Parathyroid adenoma (tissue), 2 donors: ENCODE measurements at regions not wholly inside any gene's neighbourhood (a gene's known extent, or its start where the extent isn't known, plus 50 kb on each side); places are given as distances from the start of the nearest gene placed in this dataset.

Source experiments
- H2AFZ ChIP-seq: fragments of 300-600 bp; sonication (generic); one replicate; pipeline ENCODE4 v1.7.0; 2017; ENCODE audit warnings: antibody characterized with exemption, mild to moderate bottlenecking
- H3K27ac ChIP-seq: fragments of 300-600 bp; sonication (generic); one replicate; pipeline ENCODE4 v1.7.0; 2017
- H3K27me3 ChIP-seq: fragments of 300-600 bp; sonication (generic); one replicate; pipeline ENCODE4 v1.7.0; 2017; ENCODE audit warnings: low read length; ENCODE audit not compliant: control insufficient read depth, insufficient read depth
- H3K36me3 ChIP-seq: fragments of 300-600 bp; sonication (generic); one replicate; pipeline ENCODE4 v1.7.0; 2017; ENCODE audit warnings: low read length; ENCODE audit not compliant: control insufficient read depth, insufficient read depth
- H3K4me1 ChIP-seq: fragments of 300-600 bp; sonication (generic); one replicate; pipeline ENCODE4 v1.7.0; 2017; ENCODE audit warnings: control low read depth
- H3K4me2 ChIP-seq: fragments of 300-600 bp; sonication (generic); one replicate; pipeline ENCODE4 v1.7.0; 2017; ENCODE audit warnings: low read length
- H3K4me3 ChIP-seq: fragments of 300-600 bp; sonication (generic); one replicate; pipeline ENCODE4 v1.7.0; 2017; ENCODE audit warnings: low read depth, low read length
- H3K79me2 ChIP-seq: fragments of 300-600 bp; sonication (generic); one replicate; pipeline ENCODE4 v1.7.0; 2017; ENCODE audit warnings: control low read depth
- H3K9ac ChIP-seq: fragments of 300-600 bp; sonication (generic); one replicate; pipeline ENCODE4 v1.7.0; 2017; ENCODE audit warnings: mild to moderate bottlenecking
- H3K9me3 ChIP-seq: fragments of 300-600 bp; sonication (generic); one replicate; pipeline ENCODE4 v1.7.0; 2017; ENCODE audit warnings: low read length; ENCODE audit not compliant: control insufficient read depth
- TF ChIP-seq, protein P1 (sequence below): fragments of 300-600 bp; sonication (generic); IDR thresholded peaks from one replicate; pipeline ENCODE4 v1.7.0; 2017; ENCODE audit warnings: antibody characterized with exemption, mild to moderate bottlenecking
- donor health status: primary hyperparathyroidism.

GRCh38 chr18:71598374-71598773 is 945.8 kb downstream of the CBLN2 start:
- Histone ChIP-seq H3K27ac (no peak overlapping the region), H3K27me3 (no peaks in the 10 kb centered on the region), H3K4me1 (no peaks in the 10 kb centered on the region), H3K9me3 (no peaks in the 10 kb centered on the region), H3K79me2 (no peaks in the 10 kb centered on the region), H3K4me3 (no peak overlapping the region), H3K9ac (no peak overlapping the region), H3K4me2 (no peak overlapping the region), H2AFZ (no peak overlapping the region), H3K36me3 (no peaks in the 10 kb centered on the region)
- TF ChIP-seq, protein P1, sequence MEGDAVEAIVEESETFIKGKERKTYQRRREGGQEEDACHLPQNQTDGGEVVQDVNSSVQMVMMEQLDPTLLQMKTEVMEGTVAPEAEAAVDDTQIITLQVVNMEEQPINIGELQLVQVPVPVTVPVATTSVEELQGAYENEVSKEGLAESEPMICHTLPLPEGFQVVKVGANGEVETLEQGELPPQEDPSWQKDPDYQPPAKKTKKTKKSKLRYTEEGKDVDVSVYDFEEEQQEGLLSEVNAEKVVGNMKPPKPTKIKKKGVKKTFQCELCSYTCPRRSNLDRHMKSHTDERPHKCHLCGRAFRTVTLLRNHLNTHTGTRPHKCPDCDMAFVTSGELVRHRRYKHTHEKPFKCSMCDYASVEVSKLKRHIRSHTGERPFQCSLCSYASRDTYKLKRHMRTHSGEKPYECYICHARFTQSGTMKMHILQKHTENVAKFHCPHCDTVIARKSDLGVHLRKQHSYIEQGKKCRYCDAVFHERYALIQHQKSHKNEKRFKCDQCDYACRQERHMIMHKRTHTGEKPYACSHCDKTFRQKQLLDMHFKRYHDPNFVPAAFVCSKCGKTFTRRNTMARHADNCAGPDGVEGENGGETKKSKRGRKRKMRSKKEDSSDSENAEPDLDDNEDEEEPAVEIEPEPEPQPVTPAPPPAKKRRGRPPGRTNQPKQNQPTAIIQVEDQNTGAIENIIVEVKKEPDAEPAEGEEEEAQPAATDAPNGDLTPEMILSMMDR: no peak

- Histone ChIP-seq H3K4me1 (no peaks in the 10 kb centered on the region), H3K4me3 (no peak overlapping the region), H3K27me3 (no peaks in the 10 kb centered on the region), H2AFZ (no peak overlapping the region), H3K36me3 (no peaks in the 10 kb centered on the region), H3K4me2 (no peak overlapping the region), H3K9me3 (no peaks in the 10 kb centered on the region), H3K79me2 (no peaks in the 10 kb centered on the region), H3K27ac (no peak overlapping the region), H3K9ac (no peak overlapping the region)
- TF ChIP-seq, protein P1: no peak
These were observed 946.9 kb downstream of the CBLN2 start for GRCh38 chr18:71597219-71597618.

DNA sequence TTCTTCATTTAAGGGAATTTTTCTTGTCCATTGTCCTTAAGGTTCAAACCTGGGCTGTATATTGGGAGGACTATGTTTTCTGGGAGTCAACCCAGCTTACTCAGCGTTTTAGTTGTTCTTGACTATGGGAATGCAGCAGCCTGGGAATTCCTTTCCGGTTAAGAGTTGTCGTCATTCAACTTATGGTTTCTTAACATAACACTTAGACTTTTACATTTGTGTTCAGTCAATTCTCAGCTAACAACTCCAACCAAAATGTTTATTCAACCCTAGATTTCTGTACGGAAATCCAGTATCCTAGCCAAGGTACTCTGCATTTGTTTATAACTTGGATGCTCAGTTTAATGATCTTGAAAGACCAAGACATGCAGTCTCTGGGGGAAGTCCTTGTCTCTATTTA is 960.9 kb downstream of the CBLN2 start:
- H3K4me2 ChIP-seq: no peak overlapping the region
- no peak overlapping the region for H2AFZ ChIP-seq
- H3K36me3 ChIP-seq: no peaks in the 10 kb centered on the region
- H3K4me1 ChIP-seq: no peaks in the 10 kb centered on the region
- H3K9me3 ChIP-seq: no peaks in the 10 kb centered on the region
- TF ChIP-seq, protein P1: no peak
- no peak overlapping the region for H3K4me3 ChIP-seq
- H3K79me2 ChIP-seq: no peaks in the 10 kb centered on the region
- H3K27me3 ChIP-seq: no peaks in the 10 kb centered on the region
- no peak overlapping the region for H3K27ac ChIP-seq
- H3K9ac ChIP-seq: no peak overlapping the region

DNA sequence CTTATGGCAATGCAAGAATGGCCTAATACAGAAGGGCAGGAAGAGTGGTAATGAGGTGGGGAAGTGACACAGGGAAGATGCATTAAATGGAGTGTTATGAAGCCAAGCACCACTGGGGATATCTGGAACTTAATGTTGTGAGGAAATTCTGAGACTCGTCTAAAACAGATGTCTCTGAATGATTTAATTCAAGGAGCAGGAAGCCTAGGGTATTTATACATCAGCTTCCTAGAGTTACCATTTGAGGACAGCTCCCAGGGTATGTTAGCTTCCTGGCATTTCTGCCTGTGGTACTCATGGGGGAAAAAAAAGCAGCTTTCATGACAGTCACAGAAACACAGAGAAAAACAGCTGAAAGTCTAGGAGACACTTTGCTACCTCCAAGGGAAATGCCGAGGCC is 989.5 kb downstream of the CBLN2 start:
- Histone ChIP-seq H3K27me3 (no peaks in the 10 kb centered on the region), H3K36me3 (no peaks in the 10 kb centered on the region), H3K9ac (no peak overlapping the region), H2AFZ (no peak overlapping the region), H3K27ac (no peak overlapping the region), H3K4me3 (no peak overlapping the region), H3K79me2 (no peaks in the 10 kb centered on the region), H3K9me3 (no peaks in the 10 kb centered on the region), H3K4me1 (no peaks in the 10 kb centered on the region), H3K4me2 (no peak overlapping the region)
- TF ChIP-seq, protein P1: no peak

DNA sequence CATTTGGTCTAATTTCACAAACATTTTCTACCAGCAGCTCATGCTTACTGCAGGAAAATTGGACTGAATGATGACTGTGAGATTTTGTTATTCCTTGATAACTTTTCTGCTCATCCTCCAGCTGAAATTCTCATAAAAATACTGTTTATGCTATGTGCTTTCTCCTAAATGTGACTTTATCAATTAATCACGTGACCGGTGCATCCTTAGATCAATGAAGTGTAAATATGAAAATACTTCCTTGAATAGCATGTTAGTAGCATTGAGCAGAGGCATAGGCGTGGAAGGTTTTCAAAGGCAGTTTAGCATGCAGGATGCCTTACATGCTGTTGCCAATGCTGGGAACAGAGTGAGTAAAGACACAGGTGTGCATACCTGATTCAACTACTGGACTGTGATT is 1002.5 kb downstream of the CBLN2 start:
- Histone ChIP-seq H2AFZ (no peak overlapping the region), H3K27ac (no peak overlapping the region), H3K4me2 (no peak overlapping the region), H3K9ac (no peak overlapping the region), H3K4me1 (no peaks in the 10 kb centered on the region), H3K9me3 (no peaks in the 10 kb centered on the region), H3K4me3 (no peak overlapping the region), H3K27me3 (no peaks in the 10 kb centered on the region), H3K79me2 (no peaks in the 10 kb centered on the region), H3K36me3 (no peaks in the 10 kb centered on the region)
- TF ChIP-seq, protein P1: no peak
